ENCODE measurements at regions not wholly inside any gene's neighbourhood (a gene's known extent, or its start where the extent isn't known, plus 50 kb on each side); places are given as distances from the start of the nearest gene placed in this dataset.

DNA sequence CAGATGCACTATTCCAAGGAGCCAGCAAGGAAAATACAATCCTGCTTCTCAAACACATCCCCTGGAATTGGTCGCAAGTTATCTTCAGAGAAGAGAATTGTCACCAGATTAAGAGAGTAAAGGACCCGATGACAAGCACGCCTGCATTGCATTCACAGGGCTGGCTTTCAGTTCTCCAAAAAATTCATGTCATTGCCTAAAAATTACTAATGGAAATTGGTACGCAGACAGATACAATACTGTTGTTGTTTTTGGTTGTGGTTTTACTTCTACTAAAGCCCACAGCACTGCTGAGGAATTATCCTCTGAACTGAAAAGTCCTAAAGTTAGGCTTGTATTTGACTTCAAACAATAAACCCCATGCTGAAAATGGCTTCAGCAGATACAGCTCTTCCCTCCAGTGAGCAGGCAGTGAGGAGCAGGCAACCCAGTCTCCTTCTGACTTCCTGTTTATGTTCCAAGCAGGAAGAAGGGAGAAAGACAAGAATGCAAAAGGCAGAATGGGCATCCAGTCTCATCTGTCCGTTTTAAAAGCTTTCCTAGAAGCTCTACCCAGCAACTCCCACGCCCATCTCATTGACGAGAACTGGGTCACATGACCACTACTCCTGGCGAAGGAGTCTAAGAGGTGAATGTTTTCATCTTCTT, 80.6 kb upstream of the ZNF366 start (continued):
- no peak for TF ChIP-seq ZNF277 (CRISPR knock-in tag; IDR thresholded peaks at IDR 0.05; ENCODE audit: borderline replicate concordance)
- TF ChIP-seq MEF2D (tag; conservative IDR thresholded peaks at IDR 0.05; ENCODE audit: low read depth): peak; percentile 70; the same call in 1 of the 2 replicates
- TF ChIP-seq, protein P1, sequence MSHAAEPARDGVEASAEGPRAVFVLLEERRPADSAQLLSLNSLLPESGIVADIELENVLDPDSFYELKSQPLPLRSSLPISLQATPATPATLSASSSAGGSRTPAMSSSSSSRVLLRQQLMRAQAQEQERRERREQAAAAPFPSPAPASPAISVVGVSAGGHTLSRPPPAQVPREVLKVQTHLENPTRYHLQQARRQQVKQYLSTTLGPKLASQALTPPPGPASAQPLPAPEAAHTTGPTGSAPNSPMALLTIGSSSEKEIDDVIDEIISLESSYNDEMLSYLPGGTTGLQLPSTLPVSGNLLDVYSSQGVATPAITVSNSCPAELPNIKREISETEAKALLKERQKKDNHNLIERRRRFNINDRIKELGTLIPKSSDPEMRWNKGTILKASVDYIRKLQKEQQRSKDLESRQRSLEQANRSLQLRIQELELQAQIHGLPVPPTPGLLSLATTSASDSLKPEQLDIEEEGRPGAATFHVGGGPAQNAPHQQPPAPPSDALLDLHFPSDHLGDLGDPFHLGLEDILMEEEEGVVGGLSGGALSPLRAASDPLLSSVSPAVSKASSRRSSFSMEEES (CRISPR knock-in tag; IDR thresholded peaks at IDR 0.05): peak; percentile 98
- no peak for TF ChIP-seq MTF1 (CRISPR knock-in tag; IDR thresholded peaks at IDR 0.05; ENCODE audit: borderline replicate concordance)
- no peak for TF ChIP-seq PREB (CRISPR knock-in tag; IDR thresholded peaks at IDR 0.05)
- TF ChIP-seq, protein P2, sequence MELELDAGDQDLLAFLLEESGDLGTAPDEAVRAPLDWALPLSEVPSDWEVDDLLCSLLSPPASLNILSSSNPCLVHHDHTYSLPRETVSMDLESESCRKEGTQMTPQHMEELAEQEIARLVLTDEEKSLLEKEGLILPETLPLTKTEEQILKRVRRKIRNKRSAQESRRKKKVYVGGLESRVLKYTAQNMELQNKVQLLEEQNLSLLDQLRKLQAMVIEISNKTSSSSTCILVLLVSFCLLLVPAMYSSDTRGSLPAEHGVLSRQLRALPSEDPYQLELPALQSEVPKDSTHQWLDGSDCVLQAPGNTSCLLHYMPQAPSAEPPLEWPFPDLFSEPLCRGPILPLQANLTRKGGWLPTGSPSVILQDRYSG (tag; conservative IDR thresholded peaks at IDR 0.05; ENCODE audit: low read depth): peak; percentile 61; the same call in 1 of the 2 replicates
- TF ChIP-seq CUX1 (CRISPR knock-in tag; IDR thresholded peaks at IDR 0.05): no peak
- no peak for TF ChIP-seq LEF1 (IDR thresholded peaks at IDR 0.05)
- no peak for TF ChIP-seq ZNF3 (CRISPR knock-in tag; IDR thresholded peaks at IDR 0.05)
- peak; percentile 87 for TF ChIP-seq ZNF175 (CRISPR knock-in tag; IDR thresholded peaks at IDR 0.05; ENCODE audit: low read depth)
- TF ChIP-seq, protein P3, sequence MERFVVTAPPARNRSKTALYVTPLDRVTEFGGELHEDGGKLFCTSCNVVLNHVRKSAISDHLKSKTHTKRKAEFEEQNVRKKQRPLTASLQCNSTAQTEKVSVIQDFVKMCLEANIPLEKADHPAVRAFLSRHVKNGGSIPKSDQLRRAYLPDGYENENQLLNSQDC (CRISPR knock-in tag; IDR thresholded peaks at IDR 0.05): no peak
- TF ChIP-seq RBM34 (IDR thresholded peaks at IDR 0.05; ENCODE audit: borderline replicate concordance, insufficient read depth, low read length): no peak
- no peak for TF ChIP-seq SMARCE1 (IDR thresholded peaks at IDR 0.05)
- no peak for TF ChIP-seq MEF2A (IDR thresholded peaks at IDR 0.05; ENCODE audit: control insufficient read depth, low read depth, low read length)
- TF ChIP-seq, protein P4, sequence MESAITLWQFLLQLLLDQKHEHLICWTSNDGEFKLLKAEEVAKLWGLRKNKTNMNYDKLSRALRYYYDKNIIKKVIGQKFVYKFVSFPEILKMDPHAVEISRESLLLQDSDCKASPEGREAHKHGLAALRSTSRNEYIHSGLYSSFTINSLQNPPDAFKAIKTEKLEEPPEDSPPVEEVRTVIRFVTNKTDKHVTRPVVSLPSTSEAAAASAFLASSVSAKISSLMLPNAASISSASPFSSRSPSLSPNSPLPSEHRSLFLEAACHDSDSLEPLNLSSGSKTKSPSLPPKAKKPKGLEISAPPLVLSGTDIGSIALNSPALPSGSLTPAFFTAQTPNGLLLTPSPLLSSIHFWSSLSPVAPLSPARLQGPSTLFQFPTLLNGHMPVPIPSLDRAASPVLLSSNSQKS (CRISPR knock-in tag; IDR thresholded peaks at IDR 0.05): no peak
